Liver (tissue), 3 donors: ENCODE measurements at regions not wholly inside any gene's neighbourhood (a gene's known extent, or its start where the extent isn't known, plus 50 kb on each side); places are given as distances from the start of the nearest gene placed in this dataset.

Experiments
- EGR1 ChIP-seq, 2 donors: IDR thresholded peaks; 2 replicates each; pipeline ENCODE4 v1.6.1; 2016 to 2018; ENCODE audit warnings: antibody characterized with exemption in 2 of 2, low read depth in 2 of 2
- FOXA1 ChIP-seq: IDR thresholded peaks from 2 replicates; pipeline ENCODE4 v1.6.1; 2016; ENCODE audit warnings: antibody characterized with exemption
- GABPA ChIP-seq, 2 donors: IDR thresholded peaks in 1 of 2; conservative IDR thresholded peaks in 1 of 2; 2 replicates each; pipeline ENCODE4 v1.6.1; 2016; ENCODE audit warnings: antibody characterized with exemption in 2 of 2, mild to moderate bottlenecking in 1 of 2, moderate library complexity in 1 of 2
- MAX ChIP-seq: IDR thresholded peaks from 2 replicates; pipeline ENCODE4 v1.6.1; 2016; ENCODE audit warnings: antibody characterized with exemption
- NR2F2 ChIP-seq: IDR thresholded peaks from 2 replicates; pipeline ENCODE4 v1.6.1; 2016; ENCODE audit warnings: antibody characterized with exemption
- RAD21 ChIP-seq, 2 donors: IDR thresholded peaks; 2 replicates each; pipeline ENCODE4 v1.6.1; 2016; ENCODE audit warnings: antibody characterized with exemption in 2 of 2, mild to moderate bottlenecking in 2 of 2
- RXRA ChIP-seq, 2 donors: IDR thresholded peaks; 2 replicates each; pipeline ENCODE4 v1.6.1; 2017 to 2018; ENCODE audit warnings: antibody characterized with exemption in 2 of 2, mild to moderate bottlenecking in 1 of 2
- SP1 ChIP-seq: IDR thresholded peaks from 2 replicates; pipeline ENCODE4 v1.6.1; 2018; ENCODE audit warnings: antibody characterized with exemption, mild to moderate bottlenecking
- TAF1 ChIP-seq: conservative IDR thresholded peaks from 2 replicates; pipeline ENCODE4 v1.6.1; 2016; ENCODE audit warnings: antibody characterized with exemption, mild to moderate bottlenecking
- YY1 ChIP-seq: IDR thresholded peaks from 2 replicates; pipeline ENCODE4 v1.6.1; 2016; ENCODE audit warnings: antibody characterized with exemption, mild to moderate bottlenecking
- ZBTB33 ChIP-seq: IDR thresholded peaks from 2 replicates; pipeline ENCODE4 v1.6.1; 2016; ENCODE audit warnings: antibody characterized with exemption
- TF ChIP-seq, protein P1 (sequence below): fragments of 150-350 bp; IDR thresholded peaks from 2 replicates; pipeline ENCODE4 v1.5.1; 2017; ENCODE audit warnings: improper control_type of control experiment, low read depth, low read length; ENCODE audit not compliant: missing input control
- TF ChIP-seq, protein P2 (sequence below): IDR thresholded peaks from 2 replicates; pipeline ENCODE4 v1.6.1; 2016; ENCODE audit warnings: antibody characterized with exemption, mild to moderate bottlenecking
- donor health status: healthy.
- donor health status: healthy.

DNA sequence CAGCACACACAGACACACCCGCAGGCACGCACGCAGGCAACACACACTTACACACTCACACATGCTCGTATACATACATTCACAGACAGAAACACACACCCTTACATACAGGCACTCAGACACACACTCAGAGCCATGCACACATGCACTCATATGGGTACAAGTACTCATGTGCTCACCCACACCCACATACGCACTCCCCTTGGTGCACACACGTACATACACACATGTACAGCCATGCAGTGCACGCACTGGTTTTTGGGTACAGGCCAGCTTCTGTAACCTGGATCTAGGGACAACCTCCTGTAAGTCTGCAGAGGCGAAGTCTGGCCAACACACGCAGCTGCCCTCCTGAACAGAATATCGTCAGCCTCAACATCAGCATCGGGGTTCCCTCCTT is 221.3 kb upstream of the RTL1 start:
- TF ChIP-seq, protein P1, sequence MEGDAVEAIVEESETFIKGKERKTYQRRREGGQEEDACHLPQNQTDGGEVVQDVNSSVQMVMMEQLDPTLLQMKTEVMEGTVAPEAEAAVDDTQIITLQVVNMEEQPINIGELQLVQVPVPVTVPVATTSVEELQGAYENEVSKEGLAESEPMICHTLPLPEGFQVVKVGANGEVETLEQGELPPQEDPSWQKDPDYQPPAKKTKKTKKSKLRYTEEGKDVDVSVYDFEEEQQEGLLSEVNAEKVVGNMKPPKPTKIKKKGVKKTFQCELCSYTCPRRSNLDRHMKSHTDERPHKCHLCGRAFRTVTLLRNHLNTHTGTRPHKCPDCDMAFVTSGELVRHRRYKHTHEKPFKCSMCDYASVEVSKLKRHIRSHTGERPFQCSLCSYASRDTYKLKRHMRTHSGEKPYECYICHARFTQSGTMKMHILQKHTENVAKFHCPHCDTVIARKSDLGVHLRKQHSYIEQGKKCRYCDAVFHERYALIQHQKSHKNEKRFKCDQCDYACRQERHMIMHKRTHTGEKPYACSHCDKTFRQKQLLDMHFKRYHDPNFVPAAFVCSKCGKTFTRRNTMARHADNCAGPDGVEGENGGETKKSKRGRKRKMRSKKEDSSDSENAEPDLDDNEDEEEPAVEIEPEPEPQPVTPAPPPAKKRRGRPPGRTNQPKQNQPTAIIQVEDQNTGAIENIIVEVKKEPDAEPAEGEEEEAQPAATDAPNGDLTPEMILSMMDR, result no peak
- TF ChIP-seq RXRA (IDR thresholded peaks at IDR 0.05), result no peak
- TF ChIP-seq TAF1, result no peak
- TF ChIP-seq MAX, result no peak
- no peak for TF ChIP-seq GABPA (IDR thresholded peaks at IDR 0.05 in 1 of 2, conservative IDR thresholded peaks at IDR 0.05 in 1 of 2)
- TF ChIP-seq, protein P2, sequence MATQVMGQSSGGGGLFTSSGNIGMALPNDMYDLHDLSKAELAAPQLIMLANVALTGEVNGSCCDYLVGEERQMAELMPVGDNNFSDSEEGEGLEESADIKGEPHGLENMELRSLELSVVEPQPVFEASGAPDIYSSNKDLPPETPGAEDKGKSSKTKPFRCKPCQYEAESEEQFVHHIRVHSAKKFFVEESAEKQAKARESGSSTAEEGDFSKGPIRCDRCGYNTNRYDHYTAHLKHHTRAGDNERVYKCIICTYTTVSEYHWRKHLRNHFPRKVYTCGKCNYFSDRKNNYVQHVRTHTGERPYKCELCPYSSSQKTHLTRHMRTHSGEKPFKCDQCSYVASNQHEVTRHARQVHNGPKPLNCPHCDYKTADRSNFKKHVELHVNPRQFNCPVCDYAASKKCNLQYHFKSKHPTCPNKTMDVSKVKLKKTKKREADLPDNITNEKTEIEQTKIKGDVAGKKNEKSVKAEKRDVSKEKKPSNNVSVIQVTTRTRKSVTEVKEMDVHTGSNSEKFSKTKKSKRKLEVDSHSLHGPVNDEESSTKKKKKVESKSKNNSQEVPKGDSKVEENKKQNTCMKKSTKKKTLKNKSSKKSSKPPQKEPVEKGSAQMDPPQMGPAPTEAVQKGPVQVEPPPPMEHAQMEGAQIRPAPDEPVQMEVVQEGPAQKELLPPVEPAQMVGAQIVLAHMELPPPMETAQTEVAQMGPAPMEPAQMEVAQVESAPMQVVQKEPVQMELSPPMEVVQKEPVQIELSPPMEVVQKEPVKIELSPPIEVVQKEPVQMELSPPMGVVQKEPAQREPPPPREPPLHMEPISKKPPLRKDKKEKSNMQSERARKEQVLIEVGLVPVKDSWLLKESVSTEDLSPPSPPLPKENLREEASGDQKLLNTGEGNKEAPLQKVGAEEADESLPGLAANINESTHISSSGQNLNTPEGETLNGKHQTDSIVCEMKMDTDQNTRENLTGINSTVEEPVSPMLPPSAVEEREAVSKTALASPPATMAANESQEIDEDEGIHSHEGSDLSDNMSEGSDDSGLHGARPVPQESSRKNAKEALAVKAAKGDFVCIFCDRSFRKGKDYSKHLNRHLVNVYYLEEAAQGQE, result no peak
- no peak for TF ChIP-seq EGR1 (IDR thresholded peaks at IDR 0.05; ENCODE audit: low read depth in 2 of 2)
- TF ChIP-seq FOXA1, result no peak
- TF ChIP-seq SP1, result no peak
- TF ChIP-seq RAD21 (IDR thresholded peaks at IDR 0.05), result no peak
- TF ChIP-seq NR2F2, result no peak
- no peak for TF ChIP-seq ZBTB33
- TF ChIP-seq YY1, result no peak
